Stimulated activated CD8-positive, alpha-beta memory T cell treated with anti-CD3 and anti-CD28 coated beads, Interleukin-15, amount 100 ng/mL, for 24 hours (primary cell): ENCODE measurements at regions not wholly inside any gene's neighbourhood (a gene's known extent, or its start where the extent isn't known, plus 50 kb on each side); places are given as distances from the start of the nearest gene placed in this dataset.
"Not testable (repeated sequence)": the region's sequence is repeated elsewhere in the genome, so short reads cannot be mapped to it uniquely, and the experiment has no call there.

Experiments
- DNase-seq: peaks from one replicate; pipeline ENCODE4 v3.0.0-alpha.2; 2020; ENCODE audit warnings: low read depth

DNA sequence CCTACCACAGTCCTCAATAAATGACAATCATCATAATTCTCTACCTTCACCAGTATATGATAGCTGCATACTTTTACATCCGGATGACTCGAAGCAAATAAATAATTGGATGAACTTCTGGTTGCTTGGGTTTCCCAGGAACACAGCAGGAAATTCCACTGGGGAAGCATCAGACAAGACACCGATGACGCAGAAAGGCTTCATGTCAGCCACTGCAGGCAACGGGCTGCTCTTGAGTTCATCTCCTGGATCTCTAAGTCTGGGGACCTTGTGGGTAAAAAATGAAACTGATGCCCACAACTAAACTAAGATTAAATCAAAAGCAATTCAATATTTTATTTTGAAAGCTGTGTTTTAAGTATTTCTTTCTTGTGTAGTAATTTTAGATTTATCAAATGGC is 472.1 kb upstream of the C16orf82 start:
- no peak for DNase-seq

DNA sequence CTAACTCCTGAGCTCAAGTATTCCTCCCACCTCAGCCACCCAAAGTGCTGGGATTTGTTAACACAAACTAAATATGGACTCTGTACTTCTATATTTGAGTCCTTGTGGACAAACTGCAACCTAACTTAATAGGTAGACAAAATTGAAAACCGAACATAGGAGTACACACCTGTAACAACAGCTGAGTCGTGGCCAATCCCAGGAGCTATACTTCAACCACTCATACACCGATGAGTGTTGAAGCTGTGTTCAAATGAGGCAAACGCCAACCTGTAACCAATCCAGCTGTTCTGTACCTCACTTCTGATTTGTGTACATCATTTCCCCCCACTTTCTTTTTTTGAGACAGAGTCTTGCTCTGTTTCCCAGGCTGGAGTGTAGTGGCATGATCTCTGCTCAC is 471.5 kb upstream of the C16orf82 start:
- DNase-seq = no peak

DNA sequence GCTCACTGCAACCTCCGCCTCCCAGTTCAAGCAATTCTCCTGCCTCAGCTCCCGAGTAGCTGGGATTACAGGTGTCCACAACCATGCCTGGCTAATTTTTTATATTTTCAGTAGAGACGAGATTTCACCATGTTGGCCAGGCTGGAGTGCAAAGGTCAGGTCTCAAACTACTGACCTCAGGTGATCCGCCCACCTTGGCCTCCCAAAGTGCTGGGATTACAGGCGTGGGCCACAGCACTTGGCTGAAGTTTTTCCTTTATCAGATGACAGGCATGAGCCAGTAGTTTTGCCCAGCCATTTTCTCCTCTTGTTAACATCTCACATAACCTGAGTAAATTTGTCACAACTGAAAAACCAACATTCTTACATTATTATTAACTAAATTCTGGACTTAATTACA is 470.7 kb upstream of the C16orf82 start:
- not testable (repeated sequence) for DNase-seq

DNA sequence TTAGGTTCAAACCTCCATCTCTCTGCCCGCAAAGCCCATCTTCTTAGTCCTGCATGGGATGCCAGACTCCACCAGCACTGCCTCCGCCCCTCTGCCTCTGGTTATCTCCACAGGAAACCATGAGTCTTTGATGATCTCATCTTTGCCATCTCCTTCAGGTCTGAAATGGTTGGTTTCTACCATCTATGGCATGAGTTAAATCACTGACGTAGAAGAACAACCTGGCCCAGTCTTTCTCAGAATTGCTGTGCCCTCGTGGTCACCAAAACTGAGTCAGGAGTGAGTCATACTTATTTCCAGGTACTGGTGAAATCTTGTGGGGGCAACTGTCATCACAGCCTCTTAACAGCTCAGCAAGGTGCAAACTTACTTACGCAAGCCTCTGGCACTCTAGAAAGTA is 468.7 kb upstream of the C16orf82 start:
- DNase-seq = peak; percentile 13

DNA sequence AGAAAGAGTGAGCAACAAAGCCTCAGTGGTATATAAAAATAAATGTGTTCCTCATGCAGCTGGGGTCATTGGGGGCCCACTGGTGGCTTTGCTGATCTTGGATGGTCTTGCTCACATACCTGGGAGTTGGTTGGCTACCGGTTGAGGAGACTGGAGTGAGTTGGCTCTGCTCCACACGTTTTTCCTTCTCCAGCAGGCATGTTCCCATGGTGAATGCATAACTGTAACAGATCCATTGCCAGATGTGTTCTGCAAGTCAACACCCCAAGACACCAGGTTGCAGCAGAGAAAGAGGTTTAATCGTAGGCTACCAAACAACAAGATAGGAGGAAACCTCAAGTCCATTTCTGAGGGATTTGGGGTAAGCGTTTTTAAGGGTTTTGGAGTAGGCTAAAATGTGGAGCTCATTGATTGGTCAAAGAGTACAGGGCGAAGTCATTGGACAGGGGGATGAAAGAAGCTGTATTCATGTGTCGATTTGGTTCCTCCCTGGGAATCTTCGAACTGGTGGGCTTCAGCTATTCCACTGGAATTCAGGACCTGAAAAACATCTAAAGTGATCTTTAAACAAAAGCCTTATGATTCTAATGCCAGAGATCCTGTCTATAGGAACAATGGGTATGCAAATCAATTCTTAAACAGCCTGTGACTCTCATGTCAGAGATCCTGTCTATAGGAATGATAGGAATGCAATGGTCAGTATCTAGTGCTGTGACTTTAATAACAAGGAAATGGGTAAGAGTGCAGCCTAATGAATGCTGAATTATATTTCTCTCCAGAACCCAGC is 467.5 kb upstream of the C16orf82 start:
- DNase-seq = no peak

DNA sequence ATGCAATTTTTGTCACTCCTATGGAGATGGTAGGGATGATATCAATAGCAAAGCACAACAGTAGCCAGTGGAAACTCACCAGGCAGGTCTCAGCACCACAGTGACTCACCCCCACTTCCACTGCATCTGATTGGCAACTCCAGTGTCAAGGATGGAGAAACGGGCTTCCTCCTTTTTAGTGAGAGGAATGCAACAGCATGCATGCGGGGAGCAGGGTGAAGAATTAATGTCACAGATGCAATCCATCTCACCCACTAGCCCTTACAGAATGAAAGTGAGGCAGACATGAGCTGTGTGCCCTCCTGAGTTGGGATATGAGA is 467.0 kb upstream of the C16orf82 start:
- no peak for DNase-seq

DNA sequence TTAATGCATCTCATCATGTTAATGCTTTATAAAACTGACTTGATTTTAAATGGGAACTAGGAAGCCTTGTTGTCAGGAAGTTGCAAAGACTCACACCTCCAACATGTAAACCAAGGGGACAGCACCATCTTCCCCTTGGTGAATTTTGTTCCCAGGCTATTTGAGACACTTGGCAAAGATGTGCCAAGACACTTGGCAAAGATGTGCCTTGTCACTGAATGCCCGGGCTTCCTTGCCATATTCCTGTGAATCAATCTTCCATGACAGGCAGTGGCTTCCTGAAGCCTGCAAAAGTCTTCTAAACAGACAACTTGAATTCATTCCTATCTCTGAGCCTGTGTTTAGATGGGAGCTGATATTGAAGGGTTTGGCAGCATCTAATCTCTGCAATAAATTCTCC is 465.4 kb upstream of the C16orf82 start:
- no peak for DNase-seq

DNA sequence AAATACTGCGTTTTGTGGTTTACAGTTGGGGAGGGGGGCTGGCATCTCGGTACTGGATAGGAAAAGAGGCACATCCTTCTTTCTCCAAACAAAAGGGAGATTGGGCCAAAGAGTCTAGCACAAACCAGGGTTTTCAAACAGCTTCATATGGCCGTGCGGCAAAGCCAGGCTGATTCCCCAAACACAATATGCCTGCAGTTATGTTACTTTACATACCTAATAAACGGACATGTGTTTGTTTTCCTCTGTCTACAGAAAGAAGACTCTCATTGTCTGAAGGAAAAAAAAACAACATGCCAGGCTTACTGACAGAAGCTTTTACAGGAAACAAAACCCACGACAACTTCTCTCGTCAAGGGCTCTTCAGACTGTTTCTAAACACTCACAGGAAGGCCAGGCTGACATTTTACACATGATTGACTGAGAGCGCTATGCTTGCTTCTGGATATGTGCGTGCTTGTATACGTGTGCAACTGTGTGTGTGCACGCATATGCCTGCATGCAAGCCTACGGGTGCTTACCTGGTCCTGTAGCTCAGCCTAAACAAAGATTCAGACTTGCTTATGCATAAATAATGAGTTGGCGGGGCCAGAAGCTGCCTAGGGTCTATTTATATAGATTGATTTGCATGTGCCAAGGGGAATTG is 461.0 kb upstream of the C16orf82 start:
- DNase-seq = no peak

DNA sequence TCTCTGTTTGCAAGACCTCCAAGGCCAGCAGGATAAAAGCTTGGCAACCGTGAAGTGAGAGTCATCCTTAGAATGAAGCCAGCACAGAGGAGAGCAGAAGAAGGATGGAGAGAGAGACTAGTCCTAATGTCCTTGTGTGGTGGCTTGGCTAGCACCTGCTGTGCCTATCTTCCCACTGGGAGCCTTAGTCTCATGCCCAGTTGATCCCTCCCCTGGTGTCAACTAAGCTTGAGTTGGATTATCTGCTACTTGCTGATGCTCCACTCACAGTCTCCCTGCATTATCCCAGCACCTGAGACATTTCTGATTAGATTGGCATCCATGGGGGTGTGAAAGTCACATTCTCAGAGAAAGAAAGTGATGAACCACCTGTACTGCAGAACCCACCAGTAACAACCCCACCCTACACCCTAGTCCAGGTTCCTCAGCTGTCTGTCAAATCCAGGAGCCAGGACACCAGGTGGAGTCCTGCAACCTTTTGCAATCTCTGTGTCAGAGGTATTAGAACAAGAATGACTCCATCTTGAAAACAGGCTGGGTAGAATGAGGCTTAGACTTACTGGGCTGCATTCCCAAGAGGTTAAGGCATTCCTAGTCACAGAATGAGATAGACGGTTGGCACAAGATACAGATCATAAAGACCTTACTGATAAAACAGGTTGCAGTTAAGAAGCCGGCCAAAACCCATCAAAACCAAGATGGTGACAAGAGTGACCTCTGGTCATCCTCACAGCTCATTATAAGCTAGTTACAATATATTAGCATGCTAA is 460.2 kb upstream of the C16orf82 start:
- DNase-seq = no peak

DNA sequence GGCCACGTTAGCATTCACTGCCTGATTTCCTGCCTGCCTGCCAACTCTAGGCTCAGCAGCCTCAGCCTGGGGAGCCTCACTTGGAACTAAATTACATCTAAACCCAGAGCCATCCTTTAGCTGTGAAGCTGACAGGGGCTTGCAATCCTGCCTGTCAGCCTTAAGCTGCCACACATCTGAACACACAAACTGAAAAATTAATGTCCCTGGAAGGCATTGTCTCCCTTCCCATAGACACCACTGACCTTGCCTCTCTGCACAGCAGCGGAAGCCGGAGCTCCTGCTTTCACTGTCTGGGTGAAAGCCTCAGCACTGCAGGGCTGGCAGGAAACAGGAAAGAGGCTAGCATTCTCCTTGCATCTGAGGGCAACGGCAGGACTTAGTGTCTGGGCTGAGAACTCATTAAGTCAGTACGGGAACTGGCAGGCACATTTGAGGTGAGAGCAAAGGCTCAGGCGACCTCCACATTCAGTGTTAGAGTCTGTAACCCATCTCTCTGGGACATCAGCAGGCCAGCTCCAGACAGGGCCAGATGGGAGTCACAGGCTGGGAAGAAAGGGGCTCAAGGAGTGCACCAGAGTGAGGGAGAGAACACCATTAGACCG is 452.4 kb upstream of the C16orf82 start:
- no peak for DNase-seq

DNA sequence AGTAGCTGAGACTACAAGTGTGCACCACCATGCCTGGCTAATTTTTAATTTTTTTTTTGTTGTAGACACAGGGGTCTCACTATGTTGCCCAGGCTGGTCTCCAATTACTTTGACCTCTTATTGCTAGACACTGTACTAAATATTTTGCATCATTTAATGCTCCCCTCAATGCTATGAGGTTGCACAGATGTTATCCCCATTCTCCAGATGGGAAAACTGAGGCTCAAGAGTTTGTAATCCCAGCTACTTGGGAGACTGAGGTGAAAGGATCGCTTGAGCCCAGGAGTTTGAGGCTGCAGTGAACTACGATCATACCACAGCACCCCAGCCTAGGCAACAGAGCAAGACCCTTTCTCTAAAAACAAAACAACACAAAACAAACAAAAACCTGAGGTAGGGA is 443.3 kb upstream of the C16orf82 start:
- DNase-seq = no peak

DNA sequence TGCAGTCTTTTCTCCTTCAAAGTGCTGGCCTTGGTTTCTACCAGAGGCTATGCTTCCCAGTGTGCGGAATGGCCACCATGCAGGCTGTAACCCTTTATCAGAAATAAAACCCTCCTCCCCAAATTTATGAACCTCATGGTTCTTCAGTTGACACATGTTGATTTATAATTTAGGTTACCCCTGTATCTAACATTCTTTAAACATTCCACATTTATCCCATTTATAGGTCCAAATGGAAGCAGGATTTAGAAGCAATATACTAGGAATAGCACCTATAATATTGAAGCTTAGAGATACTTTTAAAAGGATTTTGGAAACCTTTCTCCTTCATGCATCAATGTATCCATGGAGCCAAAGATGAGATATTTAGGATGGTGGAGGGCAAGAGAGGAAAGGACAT is 438.8 kb upstream of the C16orf82 start:
- DNase-seq = no peak

DNA sequence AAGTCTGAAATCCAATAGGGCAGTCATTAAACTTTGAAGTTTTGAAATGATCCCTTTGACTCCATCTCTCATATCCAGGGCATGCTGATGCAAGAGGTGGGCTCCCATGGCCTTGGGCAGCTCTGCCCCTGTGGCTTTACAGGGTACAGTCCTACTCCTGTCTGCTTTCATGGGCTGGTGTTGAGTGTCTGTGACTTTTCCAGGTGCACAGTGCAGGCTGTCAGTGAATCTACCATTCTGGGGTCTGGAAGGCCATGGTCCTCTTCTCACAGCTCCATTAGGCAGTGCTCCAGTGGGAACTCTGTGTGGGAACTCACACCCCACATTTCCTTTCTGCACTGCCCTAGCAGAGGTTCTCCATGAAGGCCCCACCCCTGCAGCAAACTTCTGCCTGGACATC is 435.4 kb upstream of the C16orf82 start:
- not testable (repeated sequence) for DNase-seq

DNA sequence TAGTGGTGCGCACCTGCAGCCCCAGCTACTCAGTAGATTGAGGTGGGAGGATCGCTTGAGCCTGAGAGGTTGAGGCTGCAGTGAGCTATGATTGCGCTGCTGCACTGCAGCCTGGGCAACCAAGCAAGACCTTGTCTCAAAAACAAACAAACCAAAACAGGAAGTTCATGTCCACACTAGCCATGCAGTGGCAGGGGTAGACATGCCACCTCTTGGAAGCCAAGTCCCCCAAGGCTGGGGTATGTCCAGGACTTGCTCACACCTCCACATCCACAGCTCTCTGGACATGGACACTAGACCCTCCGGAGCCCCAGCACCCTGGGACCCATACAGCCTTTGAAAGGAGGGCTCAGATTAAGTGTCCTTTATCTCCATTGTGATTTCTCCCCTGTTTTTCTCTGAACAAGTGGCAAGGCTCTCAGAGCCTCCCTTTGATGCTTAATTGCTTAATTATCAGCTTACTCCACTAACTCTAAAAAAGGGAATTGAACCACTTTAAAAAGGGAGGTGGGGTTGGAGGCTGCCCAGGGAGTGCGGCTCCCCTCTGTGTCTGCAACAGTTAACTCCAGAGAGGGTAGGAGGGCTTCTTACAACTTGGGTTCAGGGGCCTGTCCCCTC is 424.6 kb upstream of the C16orf82 start:
- no peak for DNase-seq

DNA sequence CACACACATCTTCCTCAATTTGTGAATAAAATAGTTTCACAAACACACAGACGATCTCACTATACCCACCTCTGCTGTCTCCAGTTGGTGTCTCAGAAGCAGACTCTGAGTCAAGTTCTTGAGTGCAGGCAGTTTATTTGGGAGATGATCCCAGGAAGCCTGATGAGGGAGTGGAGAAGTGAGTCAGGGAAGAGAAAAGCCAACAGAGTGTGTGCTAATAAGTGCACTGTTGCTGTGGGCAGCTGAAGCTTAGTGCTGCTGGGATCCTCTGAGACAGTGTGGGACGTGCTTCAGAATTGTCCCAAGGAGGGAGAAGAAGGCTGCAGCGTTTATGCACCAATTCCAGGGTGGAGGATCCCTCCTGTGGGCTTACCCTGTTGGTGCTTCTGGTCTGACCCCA is 423.2 kb upstream of the C16orf82 start:
- DNase-seq = no peak

DNA sequence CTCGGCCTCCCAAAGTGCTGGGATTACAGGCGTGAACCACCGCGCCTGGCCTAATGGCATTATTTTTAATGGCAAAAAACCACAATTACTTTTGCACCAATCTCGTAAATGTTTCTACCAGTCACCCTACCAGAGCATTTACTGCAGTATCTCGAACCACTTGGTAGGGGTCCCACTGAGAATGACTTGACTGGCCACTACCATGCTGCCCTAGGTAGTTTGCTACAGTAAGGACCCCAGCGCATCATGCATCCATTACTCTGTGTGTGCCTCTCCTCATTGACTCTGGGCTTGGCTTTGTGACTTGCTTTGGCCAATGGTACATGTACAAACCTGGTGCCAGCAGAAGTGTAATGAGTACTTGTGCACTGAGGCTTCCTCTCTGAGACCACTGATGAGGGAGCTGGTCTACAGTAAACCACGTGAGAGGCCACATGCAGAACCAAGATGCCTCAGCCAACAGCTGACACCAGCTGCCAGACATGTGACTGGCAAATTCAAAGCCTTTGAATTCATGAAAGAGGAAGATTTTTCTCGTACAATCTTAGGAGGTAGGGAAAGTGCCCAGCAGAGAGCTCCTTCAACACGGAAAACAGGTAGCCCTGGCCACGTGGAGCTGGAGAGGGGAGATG is 421.7 kb upstream of the C16orf82 start:
- no peak for DNase-seq

DNA sequence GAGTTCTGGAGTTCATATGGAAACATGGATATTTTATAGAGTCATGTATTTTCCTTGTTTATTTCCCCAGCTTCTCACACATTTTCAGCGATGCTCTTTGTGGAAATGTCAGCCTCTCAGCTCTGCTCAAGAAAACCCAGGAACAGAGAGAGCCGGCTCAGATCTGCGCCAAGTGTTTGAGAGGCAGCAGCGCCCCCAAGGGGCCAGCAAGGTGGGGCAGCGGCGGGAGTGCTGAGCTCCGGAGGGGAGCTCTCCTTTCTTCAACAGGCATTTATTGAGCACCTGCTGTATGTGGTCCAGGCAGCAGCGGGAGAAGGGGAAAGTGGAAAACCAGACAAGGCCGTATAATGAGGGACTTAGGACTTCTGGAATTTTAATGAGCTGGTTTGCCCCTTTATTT is 421.1 kb upstream of the C16orf82 start:
- DNase-seq = peak; percentile 21

DNA sequence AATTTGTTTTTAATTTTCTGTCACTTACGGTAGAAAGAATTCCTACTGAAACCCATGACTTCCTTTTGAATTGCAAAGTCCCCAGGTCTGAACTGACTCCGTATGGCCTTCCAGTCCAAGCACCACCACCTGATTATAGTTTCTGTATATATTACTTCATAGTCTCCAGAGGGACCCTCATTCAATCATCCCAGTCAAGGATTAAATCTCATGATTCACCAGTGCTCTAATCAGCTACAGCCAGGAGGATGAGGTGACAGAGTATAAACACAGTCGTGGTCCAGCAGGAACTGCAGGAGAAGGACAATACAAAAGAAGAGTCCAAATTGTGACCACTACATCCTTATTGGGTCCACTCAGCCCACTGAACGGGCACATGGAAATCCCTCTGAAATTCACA is 418.9 kb upstream of the C16orf82 start:
- DNase-seq = no peak

DNA sequence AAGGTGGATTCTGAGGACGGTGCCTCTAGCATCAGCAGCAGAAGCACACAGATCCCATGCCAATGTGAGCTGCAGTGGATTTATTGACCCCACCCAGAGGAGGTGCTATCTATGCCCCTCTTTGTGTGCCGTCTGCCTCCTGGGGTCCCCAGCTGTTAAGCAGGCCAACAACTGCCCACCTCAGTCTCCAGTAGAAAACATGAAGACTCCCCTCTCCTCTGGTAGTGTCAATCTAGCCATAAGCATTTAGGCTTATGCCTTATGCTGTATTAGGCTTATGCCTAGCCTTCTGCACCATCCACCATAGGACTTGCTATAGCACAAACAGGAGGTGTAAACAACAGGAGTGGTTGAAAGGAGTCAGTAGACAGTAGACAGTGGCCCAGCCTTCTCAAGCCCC is 417.9 kb upstream of the C16orf82 start:
- no peak for DNase-seq

DNA sequence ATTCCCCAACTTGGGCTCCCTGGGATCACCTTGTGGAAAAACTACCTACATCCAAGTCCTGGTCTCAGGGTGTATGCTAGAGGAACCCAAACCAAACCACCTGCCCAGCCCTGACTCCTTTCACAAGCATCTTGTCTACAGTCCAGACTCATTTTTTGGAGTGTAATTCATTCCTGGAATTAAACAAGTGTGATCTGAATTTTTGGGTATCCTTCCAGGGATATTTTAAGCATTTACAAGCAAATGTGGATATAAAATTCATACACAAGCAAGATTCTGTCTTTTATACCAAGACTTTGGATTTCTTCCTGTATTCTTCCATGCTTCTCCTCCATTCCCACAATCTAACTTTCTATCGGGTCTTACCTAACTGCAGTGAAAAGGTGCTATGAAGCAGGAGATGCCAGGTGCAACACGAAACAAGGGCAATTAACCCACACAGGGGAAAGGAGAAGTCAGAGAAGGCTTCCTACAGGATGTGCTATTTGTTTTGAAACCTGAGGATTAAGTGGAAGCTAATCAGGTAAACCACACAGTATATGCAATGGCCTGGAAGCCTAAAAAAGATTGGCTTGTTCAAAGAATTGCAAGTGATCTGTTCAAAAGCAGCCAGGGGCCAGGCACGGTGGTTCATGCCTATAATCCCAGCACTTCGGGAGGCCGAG is 417.2 kb upstream of the C16orf82 start:
- DNase-seq = no peak

DNA sequence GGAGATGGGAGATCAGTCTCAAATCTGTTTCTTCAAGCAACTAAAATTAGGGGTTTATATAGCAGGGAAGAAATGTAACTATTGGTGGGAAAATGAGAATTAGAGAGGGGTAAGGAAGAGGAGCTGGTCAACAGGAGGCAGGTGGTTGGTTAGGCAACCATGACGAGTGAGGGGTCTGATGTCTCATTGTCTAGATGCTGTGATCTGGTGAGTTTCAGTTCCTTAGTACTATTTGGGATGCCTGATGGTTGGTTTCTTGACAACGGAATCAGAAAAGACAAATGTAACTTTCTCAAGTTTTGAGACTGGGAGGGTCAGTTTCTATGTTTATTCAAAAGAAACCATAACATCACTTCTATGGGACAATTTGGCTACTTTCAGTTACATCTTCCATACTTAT is 415.3 kb upstream of the C16orf82 start:
- no peak for DNase-seq
